GM06990 (cell line): ENCODE measurements at regions not wholly inside any gene's neighbourhood (a gene's known extent, or its start where the extent isn't known, plus 50 kb on each side); places are given as distances from the start of the nearest gene placed in this dataset.

Experiments
- DNase-seq: peaks from one replicate; pipeline ENCODE4 v3.0.0-alpha.2; 2011; ENCODE audit not compliant: insufficient read length; ENCODE audit errors: extremely low read depth
- H3K27me3 ChIP-seq: replicated peaks from 2 replicates; pipeline ENCODE4 v1.6.0; 2011; ENCODE audit warnings: low read length; ENCODE audit not compliant: control insufficient read depth, insufficient read depth
- H3K36me3 ChIP-seq: 2 replicates; pipeline ENCODE4 v1.5.1; 2011; ENCODE audit warnings: low read length; ENCODE audit not compliant: control insufficient read depth, insufficient read depth
- H3K4me3 ChIP-seq: replicated peaks from 2 replicates; pipeline ENCODE4 v1.5.1; 2011; ENCODE audit warnings: low read depth, mild to moderate bottlenecking, control low read depth, low read length
- TF ChIP-seq, protein P1 (sequence below): IDR thresholded peaks from 2 replicates; pipeline ENCODE4 v1.5.1; 2011; ENCODE audit warnings: low read length, control low read depth, mild to moderate bottlenecking, inconsistent platforms; ENCODE audit not compliant: insufficient read depth, poor library complexity, severe bottlenecking

DNA sequence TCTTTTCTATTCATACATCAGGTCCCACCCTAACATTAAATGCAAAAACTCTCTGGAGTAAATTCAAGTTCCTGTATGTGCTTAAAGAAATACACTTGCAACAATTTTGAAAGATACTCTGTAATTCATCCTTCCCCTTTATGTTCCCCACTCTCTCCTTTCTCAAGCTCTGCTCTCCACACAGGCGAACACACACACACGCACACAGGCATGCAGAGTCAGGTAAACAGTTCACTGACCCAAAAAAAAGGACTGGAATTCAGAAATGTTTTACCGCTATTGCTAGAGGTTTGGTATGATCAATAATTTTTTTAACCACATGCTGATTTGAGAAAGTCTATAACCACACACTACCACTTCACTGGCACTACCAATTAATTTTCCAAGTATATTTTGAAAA lies 152.4 kb upstream of the TMCC3 start:
- Histone ChIP-seq H3K36me3 (peaks cover 3% of the 10 kb centered on the region), H3K4me3 (no peak overlapping the region), H3K27me3 (no peaks in the 10 kb centered on the region)
- TF ChIP-seq, protein P1, sequence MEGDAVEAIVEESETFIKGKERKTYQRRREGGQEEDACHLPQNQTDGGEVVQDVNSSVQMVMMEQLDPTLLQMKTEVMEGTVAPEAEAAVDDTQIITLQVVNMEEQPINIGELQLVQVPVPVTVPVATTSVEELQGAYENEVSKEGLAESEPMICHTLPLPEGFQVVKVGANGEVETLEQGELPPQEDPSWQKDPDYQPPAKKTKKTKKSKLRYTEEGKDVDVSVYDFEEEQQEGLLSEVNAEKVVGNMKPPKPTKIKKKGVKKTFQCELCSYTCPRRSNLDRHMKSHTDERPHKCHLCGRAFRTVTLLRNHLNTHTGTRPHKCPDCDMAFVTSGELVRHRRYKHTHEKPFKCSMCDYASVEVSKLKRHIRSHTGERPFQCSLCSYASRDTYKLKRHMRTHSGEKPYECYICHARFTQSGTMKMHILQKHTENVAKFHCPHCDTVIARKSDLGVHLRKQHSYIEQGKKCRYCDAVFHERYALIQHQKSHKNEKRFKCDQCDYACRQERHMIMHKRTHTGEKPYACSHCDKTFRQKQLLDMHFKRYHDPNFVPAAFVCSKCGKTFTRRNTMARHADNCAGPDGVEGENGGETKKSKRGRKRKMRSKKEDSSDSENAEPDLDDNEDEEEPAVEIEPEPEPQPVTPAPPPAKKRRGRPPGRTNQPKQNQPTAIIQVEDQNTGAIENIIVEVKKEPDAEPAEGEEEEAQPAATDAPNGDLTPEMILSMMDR, result no peak
- DNase-seq, result no peak

DNA sequence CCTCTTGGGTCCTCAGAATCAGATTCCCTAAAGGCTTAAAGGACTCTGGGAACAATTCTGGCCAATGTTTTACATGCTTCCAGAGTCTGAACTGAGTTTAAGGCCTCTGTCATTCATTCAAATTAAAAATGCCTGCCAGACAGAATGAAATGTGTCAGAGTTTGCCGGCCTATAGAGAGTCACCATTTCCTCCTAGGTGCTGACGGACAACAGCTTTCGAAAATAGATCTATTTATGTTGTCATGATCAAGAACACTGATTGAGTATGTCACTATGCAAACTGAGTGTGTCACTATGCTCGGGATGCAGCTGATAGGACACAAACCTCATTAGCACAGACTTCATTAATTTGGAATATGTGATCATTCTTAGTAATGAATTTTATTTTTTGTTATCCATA lies 151.4 kb upstream of the TMCC3 start:
- Histone ChIP-seq H3K36me3 (no peaks in the 10 kb centered on the region; the same call in none of the 2 replicates), H3K27me3 (no peaks in the 10 kb centered on the region), H3K4me3 (no peak overlapping the region)
- no peak for DNase-seq
- TF ChIP-seq, protein P1, result no peak

DNA sequence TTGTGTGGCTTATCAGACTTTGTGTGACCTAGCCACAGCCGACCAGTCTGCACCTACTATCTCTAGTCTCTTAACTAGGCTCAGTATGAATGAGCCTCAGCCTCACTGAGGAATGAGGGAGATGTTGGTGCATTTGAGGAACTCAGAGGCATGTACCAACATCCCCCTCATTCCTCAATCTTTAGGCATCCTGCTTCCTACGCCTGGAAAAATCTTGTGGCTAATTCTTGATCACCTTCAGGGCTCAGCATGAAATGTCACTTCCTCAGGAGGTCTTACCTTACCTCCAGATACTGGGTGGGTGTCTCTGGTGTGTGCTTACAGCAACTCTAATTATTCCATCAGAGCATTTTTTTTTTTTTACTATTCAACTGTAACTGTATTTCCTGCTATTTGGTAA lies 148.8 kb upstream of the TMCC3 start:
- DNase-seq, result no peak
- TF ChIP-seq, protein P1, result no peak
- Histone ChIP-seq H3K27me3 (no peaks in the 10 kb centered on the region), H3K4me3 (no peak overlapping the region), H3K36me3 (peaks cover 3% of the 10 kb centered on the region)

DNA sequence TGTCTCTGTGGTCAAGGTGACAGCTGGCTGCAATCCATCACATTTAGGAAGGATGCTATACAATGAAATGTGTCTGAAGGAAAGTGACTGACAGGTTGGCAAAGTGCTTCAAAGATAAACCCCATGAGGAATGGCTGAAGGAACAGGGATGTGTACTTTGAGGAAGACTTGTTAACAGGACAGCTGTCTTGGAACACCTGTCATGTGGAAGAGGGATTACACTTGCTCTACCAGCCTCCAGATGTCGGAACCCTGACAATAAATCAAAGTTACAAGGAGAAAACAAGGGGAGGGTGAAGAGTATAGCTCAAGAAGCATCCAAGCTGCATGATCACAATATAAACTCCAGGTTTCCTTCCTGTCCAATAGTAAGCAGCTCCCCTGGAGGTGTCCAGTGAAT lies 147.8 kb upstream of the TMCC3 start:
- TF ChIP-seq, protein P1, result no peak
- DNase-seq, result no peak
- no peak overlapping the region for H3K4me3 ChIP-seq
- H3K27me3 ChIP-seq, result no peaks in the 10 kb centered on the region
- peaks cover 3% of the 10 kb centered on the region for H3K36me3 ChIP-seq

DNA sequence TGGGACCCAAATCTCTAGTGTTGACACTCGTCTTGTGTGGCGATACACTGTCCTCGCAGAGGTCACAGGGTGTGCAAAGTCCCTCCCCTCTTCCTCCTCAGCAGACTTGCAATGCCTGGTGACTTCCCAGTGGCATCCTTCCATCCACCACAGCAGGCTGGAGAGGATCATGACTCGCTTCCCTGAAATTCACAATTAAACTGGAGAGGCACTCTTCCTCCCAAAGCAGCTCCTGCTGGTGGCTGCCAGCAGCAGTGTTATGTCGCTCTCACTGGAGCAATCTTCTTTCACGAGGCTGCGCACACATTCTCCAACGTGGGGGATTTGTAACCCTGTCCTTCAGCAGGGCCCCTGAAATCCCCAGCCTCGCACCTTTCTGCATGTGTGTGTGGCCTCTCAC lies 145.2 kb upstream of the TMCC3 start:
- Histone ChIP-seq H3K36me3 (peaks cover 9% of the 10 kb centered on the region), H3K27me3 (no peaks in the 10 kb centered on the region), H3K4me3 (no peak overlapping the region)
- no peak for DNase-seq
- TF ChIP-seq, protein P1, result no peak

DNA sequence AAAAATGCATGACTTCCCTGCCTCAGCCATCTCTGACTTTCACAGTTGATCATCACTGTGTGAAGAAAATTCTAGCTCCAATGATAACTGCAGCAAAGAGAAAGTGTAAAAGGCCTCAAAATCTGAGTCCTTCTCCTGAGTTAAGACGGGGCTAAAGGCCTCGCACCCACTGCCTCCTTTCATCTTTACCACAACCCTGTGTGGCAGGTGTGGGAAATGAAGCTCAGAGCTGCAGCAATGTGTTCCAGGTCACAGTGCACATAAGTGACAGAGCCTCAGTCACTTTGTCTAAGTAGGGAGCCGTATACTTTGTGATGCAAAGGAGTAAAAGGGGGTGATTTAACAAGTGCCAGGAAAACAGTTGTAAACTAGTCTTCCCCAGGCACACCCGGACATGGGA lies 144.7 kb upstream of the TMCC3 start:
- DNase-seq, result no peak
- Histone ChIP-seq H3K36me3 (peaks cover 11% of the 10 kb centered on the region), H3K4me3 (no peak overlapping the region), H3K27me3 (no peaks in the 10 kb centered on the region)
- TF ChIP-seq, protein P1, result no peak
